GM12878 (cell line): ENCODE measurements at regions not wholly inside any gene's neighbourhood (a gene's known extent, or its start where the extent isn't known, plus 50 kb on each side); places are given as distances from the start of the nearest gene placed in this dataset.

Experiments used
- CHD2 ChIP-seq: IDR thresholded peaks from 2 replicates; pipeline ENCODE4 v1.6.1; 2011; ENCODE audit warnings: low read depth, low read length, improper control_type of control experiment, borderline replicate concordance
- CHD4 ChIP-seq: fragments of 200-600 bp; sonication (generic); IDR thresholded peaks from 2 replicates; pipeline ENCODE4 v1.6.1; 2016; ENCODE audit warnings: mild to moderate bottlenecking
- DPF2 ChIP-seq: fragments of 450-650 bp; IDR thresholded peaks from 2 replicates; pipeline ENCODE4 v1.6.1; 2017; ENCODE audit warnings: mild to moderate bottlenecking
- SIX5 ChIP-seq: IDR thresholded peaks from 2 replicates; pipeline ENCODE4 v1.6.1; 2011; ENCODE audit warnings: mild to moderate bottlenecking, low read depth, low read length, moderate library complexity; ENCODE audit not compliant: severe bottlenecking
- TCF12 ChIP-seq: IDR thresholded peaks from 2 replicates; pipeline ENCODE4 v1.6.1; 2011; ENCODE audit warnings: low read depth, mild to moderate bottlenecking, low read length
- TF ChIP-seq, protein P1 (sequence below): IDR thresholded peaks from 2 replicates; pipeline ENCODE4 v1.6.1; 2012; ENCODE audit warnings: improper control_type of control experiment, low read depth, low read length; ENCODE audit not compliant: insufficient replicate concordance
- TF ChIP-seq, protein P2 (sequence below): fragments of 450-650 bp; formaldehyde crosslinking; IDR thresholded peaks from 2 replicates; pipeline ENCODE4 v1.5.0; 2022; ENCODE audit warnings: mild to moderate bottlenecking, missing genetic modification characterization
- TF ChIP-seq, protein P3 (sequence below): IDR thresholded peaks from 2 replicates; pipeline ENCODE4 v1.6.1; 2011; ENCODE audit warnings: borderline replicate concordance, low read depth, mild to moderate bottlenecking, moderate library complexity, low read length; ENCODE audit not compliant: insufficient read depth, poor library complexity, severe bottlenecking
- TF ChIP-seq, protein P4 (sequence below): fragments of 450-650 bp; formaldehyde crosslinking; IDR thresholded peaks from 2 replicates; pipeline ENCODE4 v1.4.0; 2022; ENCODE audit warnings: mild to moderate bottlenecking, moderate library complexity

DNA sequence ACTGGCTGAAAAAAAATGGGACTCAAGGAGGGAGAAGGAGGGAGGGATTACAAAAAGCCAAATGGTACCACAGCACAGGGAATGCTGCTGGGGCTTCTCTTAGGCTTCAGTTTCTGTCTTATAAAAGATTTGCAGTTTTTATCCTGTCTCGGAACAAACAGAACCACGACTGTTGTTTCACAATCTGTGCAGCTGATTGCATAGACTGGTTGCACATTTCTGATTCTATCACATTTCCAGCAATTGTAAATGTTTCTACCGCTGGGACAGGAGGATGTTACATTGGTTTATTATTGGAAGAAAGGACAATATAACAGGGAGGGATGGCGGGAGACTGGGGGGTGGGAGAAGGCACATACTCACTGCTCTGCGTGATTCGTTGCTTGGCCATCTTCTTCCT lies 73.5 kb upstream of the ARID1B start (continued):
- TF ChIP-seq, protein P1, sequence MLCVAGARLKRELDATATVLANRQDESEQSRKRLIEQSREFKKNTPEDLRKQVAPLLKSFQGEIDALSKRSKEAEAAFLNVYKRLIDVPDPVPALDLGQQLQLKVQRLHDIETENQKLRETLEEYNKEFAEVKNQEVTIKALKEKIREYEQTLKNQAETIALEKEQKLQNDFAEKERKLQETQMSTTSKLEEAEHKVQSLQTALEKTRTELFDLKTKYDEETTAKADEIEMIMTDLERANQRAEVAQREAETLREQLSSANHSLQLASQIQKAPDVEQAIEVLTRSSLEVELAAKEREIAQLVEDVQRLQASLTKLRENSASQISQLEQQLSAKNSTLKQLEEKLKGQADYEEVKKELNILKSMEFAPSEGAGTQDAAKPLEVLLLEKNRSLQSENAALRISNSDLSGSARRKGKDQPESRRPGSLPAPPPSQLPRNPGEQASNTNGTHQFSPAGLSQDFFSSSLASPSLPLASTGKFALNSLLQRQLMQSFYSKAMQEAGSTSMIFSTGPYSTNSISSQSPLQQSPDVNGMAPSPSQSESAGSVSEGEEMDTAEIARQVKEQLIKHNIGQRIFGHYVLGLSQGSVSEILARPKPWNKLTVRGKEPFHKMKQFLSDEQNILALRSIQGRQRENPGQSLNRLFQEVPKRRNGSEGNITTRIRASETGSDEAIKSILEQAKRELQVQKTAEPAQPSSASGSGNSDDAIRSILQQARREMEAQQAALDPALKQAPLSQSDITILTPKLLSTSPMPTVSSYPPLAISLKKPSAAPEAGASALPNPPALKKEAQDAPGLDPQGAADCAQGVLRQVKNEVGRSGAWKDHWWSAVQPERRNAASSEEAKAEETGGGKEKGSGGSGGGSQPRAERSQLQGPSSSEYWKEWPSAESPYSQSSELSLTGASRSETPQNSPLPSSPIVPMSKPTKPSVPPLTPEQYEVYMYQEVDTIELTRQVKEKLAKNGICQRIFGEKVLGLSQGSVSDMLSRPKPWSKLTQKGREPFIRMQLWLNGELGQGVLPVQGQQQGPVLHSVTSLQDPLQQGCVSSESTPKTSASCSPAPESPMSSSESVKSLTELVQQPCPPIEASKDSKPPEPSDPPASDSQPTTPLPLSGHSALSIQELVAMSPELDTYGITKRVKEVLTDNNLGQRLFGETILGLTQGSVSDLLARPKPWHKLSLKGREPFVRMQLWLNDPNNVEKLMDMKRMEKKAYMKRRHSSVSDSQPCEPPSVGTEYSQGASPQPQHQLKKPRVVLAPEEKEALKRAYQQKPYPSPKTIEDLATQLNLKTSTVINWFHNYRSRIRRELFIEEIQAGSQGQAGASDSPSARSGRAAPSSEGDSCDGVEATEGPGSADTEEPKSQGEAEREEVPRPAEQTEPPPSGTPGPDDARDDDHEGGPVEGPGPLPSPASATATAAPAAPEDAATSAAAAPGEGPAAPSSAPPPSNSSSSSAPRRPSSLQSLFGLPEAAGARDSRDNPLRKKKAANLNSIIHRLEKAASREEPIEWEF: no peak
- TF ChIP-seq CHD4 (no peak), DPF2 (no peak), CHD2 (no peak), SIX5 (no peak), TCF12 (no peak)
- TF ChIP-seq, protein P2, sequence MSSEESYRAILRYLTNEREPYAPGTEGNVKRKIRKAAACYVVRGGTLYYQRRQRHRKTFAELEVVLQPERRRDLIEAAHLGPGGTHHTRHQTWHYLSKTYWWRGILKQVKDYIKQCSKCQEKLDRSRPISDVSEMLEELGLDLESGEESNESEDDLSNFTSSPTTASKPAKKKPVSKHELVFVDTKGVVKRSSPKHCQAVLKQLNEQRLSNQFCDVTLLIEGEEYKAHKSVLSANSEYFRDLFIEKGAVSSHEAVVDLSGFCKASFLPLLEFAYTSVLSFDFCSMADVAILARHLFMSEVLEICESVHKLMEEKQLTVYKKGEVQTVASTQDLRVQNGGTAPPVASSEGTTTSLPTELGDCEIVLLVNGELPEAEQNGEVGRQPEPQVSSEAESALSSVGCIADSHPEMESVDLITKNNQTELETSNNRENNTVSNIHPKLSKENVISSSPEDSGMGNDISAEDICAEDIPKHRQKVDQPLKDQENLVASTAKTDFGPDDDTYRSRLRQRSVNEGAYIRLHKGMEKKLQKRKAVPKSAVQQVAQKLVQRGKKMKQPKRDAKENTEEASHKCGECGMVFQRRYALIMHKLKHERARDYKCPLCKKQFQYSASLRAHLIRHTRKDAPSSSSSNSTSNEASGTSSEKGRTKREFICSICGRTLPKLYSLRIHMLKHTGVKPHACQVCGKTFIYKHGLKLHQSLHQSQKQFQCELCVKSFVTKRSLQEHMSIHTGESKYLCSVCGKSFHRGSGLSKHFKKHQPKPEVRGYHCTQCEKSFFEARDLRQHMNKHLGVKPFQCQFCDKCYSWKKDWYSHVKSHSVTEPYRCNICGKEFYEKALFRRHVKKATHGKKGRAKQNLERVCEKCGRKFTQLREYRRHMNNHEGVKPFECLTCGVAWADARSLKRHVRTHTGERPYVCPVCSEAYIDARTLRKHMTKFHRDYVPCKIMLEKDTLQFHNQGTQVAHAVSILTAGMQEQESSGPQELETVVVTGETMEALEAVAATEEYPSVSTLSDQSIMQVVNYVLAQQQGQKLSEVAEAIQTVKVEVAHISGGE (CRISPR knock-in tag): no peak
- TF ChIP-seq, protein P3, sequence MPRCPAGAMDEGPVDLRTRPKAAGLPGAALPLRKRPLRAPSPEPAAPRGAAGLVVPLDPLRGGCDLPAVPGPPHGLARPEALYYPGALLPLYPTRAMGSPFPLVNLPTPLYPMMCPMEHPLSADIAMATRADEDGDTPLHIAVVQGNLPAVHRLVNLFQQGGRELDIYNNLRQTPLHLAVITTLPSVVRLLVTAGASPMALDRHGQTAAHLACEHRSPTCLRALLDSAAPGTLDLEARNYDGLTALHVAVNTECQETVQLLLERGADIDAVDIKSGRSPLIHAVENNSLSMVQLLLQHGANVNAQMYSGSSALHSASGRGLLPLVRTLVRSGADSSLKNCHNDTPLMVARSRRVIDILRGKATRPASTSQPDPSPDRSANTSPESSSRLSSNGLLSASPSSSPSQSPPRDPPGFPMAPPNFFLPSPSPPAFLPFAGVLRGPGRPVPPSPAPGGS: no peak
- TF ChIP-seq, protein P4, sequence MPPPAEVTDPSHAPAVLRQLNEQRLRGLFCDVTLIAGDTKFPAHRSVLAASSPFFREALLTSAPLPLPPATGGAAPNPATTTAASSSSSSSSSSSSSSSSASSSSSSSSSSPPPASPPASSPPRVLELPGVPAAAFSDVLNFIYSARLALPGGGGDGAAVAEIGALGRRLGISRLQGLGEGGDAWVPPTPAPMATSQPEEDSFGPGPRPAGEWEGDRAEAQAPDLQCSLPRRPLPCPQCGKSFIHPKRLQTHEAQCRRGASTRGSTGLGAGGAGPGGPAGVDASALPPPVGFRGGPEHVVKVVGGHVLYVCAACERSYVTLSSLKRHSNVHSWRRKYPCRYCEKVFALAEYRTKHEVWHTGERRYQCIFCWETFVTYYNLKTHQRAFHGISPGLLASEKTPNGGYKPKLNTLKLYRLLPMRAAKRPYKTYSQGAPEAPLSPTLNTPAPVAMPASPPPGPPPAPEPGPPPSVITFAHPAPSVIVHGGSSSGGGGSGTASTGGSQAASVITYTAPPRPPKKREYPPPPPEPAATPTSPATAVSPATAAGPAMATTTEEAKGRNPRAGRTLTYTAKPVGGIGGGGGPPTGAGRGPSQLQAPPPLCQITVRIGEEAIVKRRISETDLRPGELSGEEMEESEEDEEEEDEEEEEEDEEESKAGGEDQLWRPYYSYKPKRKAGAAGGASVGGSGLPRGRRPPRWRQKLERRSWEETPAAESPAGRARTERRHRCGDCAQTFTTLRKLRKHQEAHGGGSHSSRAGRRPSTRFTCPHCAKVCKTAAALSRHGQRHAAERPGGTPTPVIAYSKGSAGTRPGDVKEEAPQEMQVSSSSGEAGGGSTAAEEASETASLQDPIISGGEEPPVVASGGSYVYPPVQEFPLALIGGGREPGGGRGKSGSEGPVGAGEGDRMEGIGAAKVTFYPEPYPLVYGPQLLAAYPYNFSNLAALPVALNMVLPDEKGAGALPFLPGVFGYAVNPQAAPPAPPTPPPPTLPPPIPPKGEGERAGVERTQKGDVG (CRISPR knock-in tag): no peak
